H1 (cell line): ENCODE measurements at regions not wholly inside any gene's neighbourhood (a gene's known extent, or its start where the extent isn't known, plus 50 kb on each side); places are given as distances from the start of the nearest gene placed in this dataset.

Source experiments
- CTCF ChIA-PET: fragments of 300-600 bp; sonication (Branson Sonifier 250); formaldehyde crosslinking; loops from one replicate; lab custom pipeline; 2021; ENCODE audit not compliant: partially characterized antibody; lab: Charles Lee
- POLR2A ChIA-PET: fragments of 300-600 bp; sonication (Branson Sonifier 250); formaldehyde crosslinking; loops from one replicate; lab custom pipeline; 2021; ENCODE audit warnings: inconsistent platforms; ENCODE audit not compliant: partially characterized antibody; lab: Charles Lee
- DNase-seq, 2 experiments: peaks; one replicate each; pipeline versions ENCODE4 v3.0.0 to v3.0.0-alpha.2; 2010 to 2022; ENCODE audit warnings: low spot score in 2 of 2, low read depth in 1 of 2, mixed read lengths in 1 of 2
- FAIRE-seq: peaks from 2 replicates; lab custom pipeline; 2011; peaks lifted over from hg19 to GRCh38; lab: Jason Lieb, UNC
- H2AFZ ChIP-seq: 2 replicates; pipeline ENCODE4 v1.8.1; 2012; ENCODE audit warnings: low read length, inconsistent platforms
- H2AK5ac ChIP-seq: 2 replicates; pipeline ENCODE4 v1.6.1; 2013; ENCODE audit warnings: low read depth, low read length
- H2BK120ac ChIP-seq: replicated peaks from 2 replicates; pipeline ENCODE3; 2013; ENCODE audit warnings: low read depth, low read length, inconsistent platforms
- H2BK12ac ChIP-seq: 2 replicates; pipeline ENCODE4 v1.6.1; 2013; ENCODE audit warnings: low read depth, low read length
- H2BK15ac ChIP-seq: 2 replicates; pipeline ENCODE4 v1.6.1; 2013; ENCODE audit warnings: low read length
- H2BK20ac ChIP-seq: 2 replicates; pipeline ENCODE4 v1.6.1; 2013; ENCODE audit warnings: low read length
- H2BK5ac ChIP-seq: 2 replicates; pipeline ENCODE4 v1.6.1; 2013; ENCODE audit warnings: low read depth, low read length
- H3K14ac ChIP-seq: 2 replicates; pipeline ENCODE4 v1.6.1; 2013; ENCODE audit warnings: inconsistent platforms; ENCODE audit not compliant: insufficient read length
- H3K18ac ChIP-seq: 2 replicates; pipeline ENCODE4 v1.6.1; 2013; ENCODE audit warnings: low read length; ENCODE audit errors: extremely low read depth
- H3K23ac ChIP-seq: 2 replicates; pipeline ENCODE4 v1.6.1; 2013; ENCODE audit warnings: inconsistent platforms; ENCODE audit not compliant: insufficient read length
- H3K23me2 ChIP-seq: 2 replicates; pipeline ENCODE4 v1.6.1; 2013; ENCODE audit warnings: low read depth, low read length
- H3K27ac ChIP-seq: 2 replicates; pipeline ENCODE4 v1.6.1; 2011; ENCODE audit warnings: low read depth, low read length, inconsistent platforms
- H3K27me3 ChIP-seq, 4 experiments: replicated peaks in 1 of 4; 1 replicate in 1 of 4; 2 replicates in 3 of 4; pipeline versions ENCODE4 v1.6.1 to v1.8.1; 2011 to 2013; ENCODE audit warnings: low read length in 3 of 4, mild to moderate bottlenecking in 3 of 4, inconsistent platforms in 2 of 4, mixed read lengths in 2 of 4, moderate library complexity in 1 of 4; ENCODE audit not compliant: control insufficient read depth in 3 of 4, insufficient read depth in 3 of 4; ENCODE audit errors: extremely low read depth in 1 of 4
- H3K36me3 ChIP-seq, 4 experiments: 2 replicates each; pipeline versions ENCODE4 v1.6.1 to v1.8.1; 2011 to 2013; ENCODE audit warnings: mild to moderate bottlenecking in 4 of 4, low read length in 3 of 4, moderate library complexity in 2 of 4, control low read depth in 1 of 4, inconsistent platforms in 1 of 4; ENCODE audit not compliant: insufficient read depth in 4 of 4, control insufficient read depth in 2 of 4
- H3K4ac ChIP-seq: replicated peaks from 2 replicates; pipeline ENCODE3; 2013; ENCODE audit warnings: low read length, low read depth, mixed read lengths, inconsistent platforms; ENCODE audit not compliant: insufficient read length
- H3K4me1 ChIP-seq, 4 experiments: replicated peaks in 1 of 4; 1 replicate in 1 of 4; 2 replicates in 3 of 4; pipeline versions ENCODE4 v1.6.1 to v1.8.1; 2011 to 2013; ENCODE audit warnings: low read length in 3 of 4, inconsistent platforms in 2 of 4, mixed read lengths in 1 of 4; ENCODE audit not compliant: insufficient read depth in 4 of 4, control insufficient read depth in 3 of 4
- H3K4me2 ChIP-seq, 2 experiments: 2 replicates each; pipeline versions ENCODE4 v1.6.1 to v1.8.1; 2011 to 2013; ENCODE audit warnings: low read depth in 2 of 2, low read length in 2 of 2, control low read depth in 1 of 2, inconsistent platforms in 1 of 2, mild to moderate bottlenecking in 1 of 2; ENCODE audit not compliant: insufficient read depth in 1 of 2
- H3K4me3 ChIP-seq, 4 experiments: fragments of 200-600, 300-600 bp in 1 of 4; sonication (generic), shearing (Covaris generic), sonication (Bioruptor Twin) in 1 of 4; 2 replicates each; pipeline versions ENCODE4 v1.5.1 to v1.8.1; 2011 to 2016; ENCODE audit warnings: low read length in 4 of 4, low read depth in 3 of 4, control low read depth in 2 of 4, inconsistent platforms in 2 of 4, mild to moderate bottlenecking in 2 of 4, mixed read lengths in 1 of 4, moderate library complexity in 1 of 4; ENCODE audit not compliant: insufficient read depth in 2 of 4; ENCODE audit errors: extremely low read depth in 1 of 4
- H3K56ac ChIP-seq: replicated peaks from 2 replicates; pipeline ENCODE3; 2013; ENCODE audit warnings: low read depth, mild to moderate bottlenecking, mixed read lengths, low read length, inconsistent platforms; ENCODE audit not compliant: insufficient read length
- H3K79me1 ChIP-seq: 2 replicates; pipeline ENCODE4 v1.6.1; 2013; ENCODE audit warnings: low read depth, low read length, control low read depth
- H3K79me2 ChIP-seq, 2 experiments: 2 replicates each; pipeline versions ENCODE4 v1.6.1 to v1.8.1; 2012 to 2013; ENCODE audit warnings: low read length in 2 of 2, mild to moderate bottlenecking in 2 of 2, inconsistent platforms in 1 of 2; ENCODE audit not compliant: insufficient read depth in 2 of 2, control insufficient read depth in 1 of 2
- H3K9ac ChIP-seq, 4 experiments: replicated peaks in 1 of 4; 1 replicate in 1 of 4; 2 replicates in 3 of 4; pipeline versions ENCODE4 v1.6.1 to v1.8.1; 2011 to 2013; ENCODE audit warnings: low read depth in 3 of 4, low read length in 3 of 4, control low read depth in 2 of 4, mild to moderate bottlenecking in 2 of 4, moderate library complexity in 2 of 4, inconsistent platforms in 1 of 4; ENCODE audit errors: extremely low read depth in 1 of 4
- H3K9me3 ChIP-seq, 2 experiments: 2 replicates each; pipeline versions ENCODE4 v1.6.1 to v1.8.1; 2012 to 2013; ENCODE audit warnings: mild to moderate bottlenecking in 2 of 2, moderate library complexity in 2 of 2, control low read depth in 1 of 2, inconsistent platforms in 1 of 2, low read depth in 1 of 2, low read length in 1 of 2, mixed read lengths in 1 of 2; ENCODE audit not compliant: insufficient read depth in 2 of 2
- H4K20me1 ChIP-seq, 2 experiments: replicated peaks in 1 of 2; 2 replicates each; pipeline versions ENCODE3 to v1.8.1; 2011 to 2013; ENCODE audit warnings: inconsistent platforms in 2 of 2, low read length in 2 of 2, mild to moderate bottlenecking in 1 of 2; ENCODE audit not compliant: insufficient read depth in 2 of 2, control insufficient read depth in 1 of 2
- H4K5ac ChIP-seq: 2 replicates; pipeline ENCODE4 v1.6.1; 2013; ENCODE audit warnings: low read length, low read depth, mixed read lengths, inconsistent platforms; ENCODE audit not compliant: insufficient read length
- H4K8ac ChIP-seq: 2 replicates; pipeline ENCODE4 v1.8.0; 2013; ENCODE audit warnings: mild to moderate bottlenecking, moderate library complexity, low read length, inconsistent platforms; ENCODE audit not compliant: insufficient read depth; ENCODE audit errors: extremely low read depth
- H4K91ac ChIP-seq: replicated peaks from 2 replicates; pipeline ENCODE3; 2013; ENCODE audit warnings: low read length, mixed read lengths, inconsistent platforms; ENCODE audit not compliant: insufficient read length
- CBX8 ChIP-seq: fragments of 300-800, 300-1000 bp; sonication (generic); IDR thresholded peaks from 2 replicates; pipeline ENCODE4 v1.7.1; 2016; ENCODE audit warnings: low read depth, low read length, borderline replicate concordance
- CTBP2 ChIP-seq: IDR thresholded peaks from 2 replicates; pipeline ENCODE4 v1.7.0; 2011; ENCODE audit warnings: borderline replicate concordance, mild to moderate bottlenecking, moderate library complexity, mixed read lengths, low read length; ENCODE audit not compliant: insufficient read depth, insufficient read length
- EP300 ChIP-seq, 2 experiments: IDR thresholded peaks; 1 replicate in 1 of 2; 2 replicates in 1 of 2; pipeline ENCODE4 v1.6.1; 2011 to 2012; ENCODE audit warnings: low read depth in 2 of 2, low read length in 2 of 2, mild to moderate bottlenecking in 2 of 2, borderline replicate concordance in 1 of 2, inconsistent platforms in 1 of 2, moderate library complexity in 1 of 2
- HDAC2 ChIP-seq, 2 experiments: fragments of 300-600 bp in 1 of 2; sonication (generic) in 1 of 2; IDR thresholded peaks; 2 replicates each; pipeline ENCODE4 v1.6.1; 2011 to 2012; ENCODE audit warnings: low read depth in 2 of 2, low read length in 2 of 2, mild to moderate bottlenecking in 2 of 2, moderate library complexity in 2 of 2, borderline replicate concordance in 1 of 2, inconsistent platforms in 1 of 2
- NANOG ChIP-seq: IDR thresholded peaks from 2 replicates; pipeline ENCODE4 v1.6.1; 2011; ENCODE audit warnings: low read length, low read depth, mild to moderate bottlenecking, inconsistent platforms; ENCODE audit not compliant: insufficient read depth, poor library complexity, severe bottlenecking
- POLR2AphosphoS5 ChIP-seq: IDR thresholded peaks from 2 replicates; pipeline ENCODE4 v1.6.1; 2011; ENCODE audit warnings: low read depth, low read length
- POU5F1 ChIP-seq: IDR thresholded peaks from 2 replicates; pipeline ENCODE4 v1.6.1; 2011; ENCODE audit warnings: low read depth, mild to moderate bottlenecking, low read length, moderate library complexity
- SP2 ChIP-seq: IDR thresholded peaks from 2 replicates; pipeline ENCODE4 v1.6.1; 2012; ENCODE audit warnings: mild to moderate bottlenecking, low read length, inconsistent platforms
- SUZ12 ChIP-seq: fragments of 200-600 bp; sonication (generic); IDR thresholded peaks from 2 replicates; pipeline ENCODE4 v1.6.1; 2012; ENCODE audit warnings: mild to moderate bottlenecking, inconsistent platforms, low read length, moderate library complexity, mixed read lengths
- TAF7 ChIP-seq: optimal IDR thresholded peaks from 2 replicates; pipeline ENCODE3; 2011; ENCODE audit warnings: low read depth, mild to moderate bottlenecking, inconsistent platforms, low read length, moderate library complexity, borderline replicate concordance
- YY1 ChIP-seq: IDR thresholded peaks from 2 replicates; pipeline ENCODE4 v1.6.1; 2011; ENCODE audit warnings: low read depth, mild to moderate bottlenecking, low read length
- ZNF274 ChIP-seq: IDR thresholded peaks from 2 replicates; pipeline ENCODE4 v1.7.0; 2012; ENCODE audit warnings: low read length, borderline replicate concordance; ENCODE audit errors: extremely low read depth
- WGBS, 2 experiments: shearing (Covaris generic) in 1 of 2; methylation state at CpG; one replicate each; pipeline versions ENCODE4 v1.1.6 to v1.1.7; 2013 to 2015; ENCODE audit warnings: low lambda C conversion rate in 2 of 2, mixed read lengths in 2 of 2, inconsistent platforms in 1 of 2, low coverage in 1 of 2, missing lambda C conversion rate in 1 of 2; ENCODE audit not compliant: insufficient replicate concordance in 2 of 2, insufficient coverage in 1 of 2, insufficient read length in 1 of 2; ENCODE audit errors: extremely low coverage in 1 of 2, missing lambda C conversion rate in 1 of 2; 5-methylcytosine and 5-hydroxymethylcytosine counted together

GRCh38 chr3:43867436-43868072, 176.8 kb downstream of the ABHD5 start:
- Histone ChIP-seq H4K91ac (no peak overlapping the region), H3K79me1 (no peaks in the 10 kb centered on the region), H2BK12ac (no peak overlapping the region), H2BK20ac (no peak overlapping the region), H3K4me1 (peaks cover 0 to 1% (median 0%) of the 10 kb centered on the region in 4 experiments; a peak in 2 of 7 replicates), H4K5ac (no peak overlapping the region), H3K9me3 (no peaks in the 10 kb centered on the region), H4K8ac (no peak overlapping the region), H2BK120ac (no peak overlapping the region), H2BK15ac (no peak overlapping the region), H3K27ac (no peak overlapping the region), H3K27me3 (no peaks in the 10 kb centered on the region; a peak in 1 of 7 replicates), H3K23me2 (no peaks in the 10 kb centered on the region), H4K20me1 (no peaks in the 10 kb centered on the region), H3K4me3 (no peak overlapping the region), H3K56ac (no peak overlapping the region), H3K14ac (no peak overlapping the region), H3K36me3 (no peaks in the 10 kb centered on the region), H3K4ac (no peak overlapping the region), H2AFZ (no peak overlapping the region; the same call in 1 of the 2 replicates), H3K79me2 (no peaks in the 10 kb centered on the region), H3K18ac (no peak overlapping the region), H3K4me2 (no peak overlapping the region), H3K9ac (no peak overlapping the region), H2BK5ac (no peak overlapping the region), H3K23ac (no peak overlapping the region), H2AK5ac (no peak overlapping the region)
- FAIRE-seq (no peak), DNase-seq (no peak)
- ChIA-PET CTCF (interaction anchor here (0.6 to 8.7 kb wide), 4 partner anchors 11 to 105 kb away, joined by 3 to 88 read pairs (median 18); no protein-coding TSS in a partner anchor), POLR2A (interaction anchor here (1.1 kb wide), 1 partner anchor 8 kb away, joined by 4 read pairs; no protein-coding TSS in a partner anchor)
- 94% methylated on average over 8 of the region's 8 CpGs; no CpG with 5 or more reads in 1 of the 2 experiments for WGBS, 2 experiments
- TF ChIP-seq CBX8 (no peak), EP300 (IDR thresholded peaks at IDR 0.05; ENCODE audit: borderline replicate concordance in 1 of 2, low read depth in 2 of 2, low read length in 2 of 2) (no peak), CTBP2 (no peak), ZNF274 (no peak), SUZ12 (no peak), HDAC2 (IDR thresholded peaks at IDR 0.05; ENCODE audit: borderline replicate concordance in 1 of 2, low read depth in 2 of 2, low read length in 2 of 2) (no peak), NANOG (no peak), POLR2AphosphoS5 (no peak), SP2 (no peak), POU5F1 (no peak), TAF7 (no peak), YY1 (no peak)
